ENCODE measurements at regions not wholly inside any gene's neighbourhood (a gene's known extent, or its start where the extent isn't known, plus 50 kb on each side); places are given as distances from the start of the nearest gene placed in this dataset.

- TF ChIP-seq FOXO4 (CRISPR knock-in tag; conservative IDR thresholded peaks at IDR 0.05) (no peak), HMGXB4 (CRISPR knock-in tag; IDR thresholded peaks at IDR 0.05; ENCODE audit: borderline replicate concordance in 1 of 2, low read depth in 1 of 2) (no peak), ZNF619 (CRISPR knock-in tag; IDR thresholded peaks at IDR 0.05) (no peak), HNF1B (CRISPR knock-in tag; IDR thresholded peaks at IDR 0.05) (no peak), NR2C2 (CRISPR knock-in tag; IDR thresholded peaks at IDR 0.05; ENCODE audit: borderline replicate concordance) (no peak), ZFP91 (CRISPR knock-in tag; IDR thresholded peaks at IDR 0.05; ENCODE audit: borderline replicate concordance) (no peak), KLF16 (CRISPR knock-in tag; IDR thresholded peaks at IDR 0.05) (no peak)
Measured at GRCh38 chr11:92531065-92531739, 306.6 kb downstream of the FAT3 start.
